SK-N-MC (cell line): ENCODE measurements at regions not wholly inside any gene's neighbourhood (a gene's known extent, or its start where the extent isn't known, plus 50 kb on each side); places are given as distances from the start of the nearest gene placed in this dataset.

ENCODE experiments used
- EZH2 ChIP-seq: fragments of 200-600 bp; sonication (generic); IDR thresholded peaks from one replicate; pipeline ENCODE4 v1.6.1; 2017; ENCODE audit warnings: antibody characterized with exemption
- FOXP2 ChIP-seq: optimal IDR thresholded peaks from 2 replicates; pipeline ENCODE3; 2011; ENCODE audit warnings: mild to moderate bottlenecking, moderate library complexity; ENCODE audit not compliant: insufficient read depth; ENCODE audit errors: extremely low read length, control extremely low read depth
- POLR2AphosphoS5 ChIP-seq: IDR thresholded peaks from 2 replicates; pipeline ENCODE4 v1.6.1; 2012; ENCODE audit warnings: mild to moderate bottlenecking, low read depth, low read length, borderline replicate concordance

- TF ChIP-seq POLR2AphosphoS5: no peak
- no peak for TF ChIP-seq EZH2
- TF ChIP-seq FOXP2: no peak
These were observed 1777.9 kb downstream of the ARAP2 start for GRCh38 chr4:34466411-34466810.
